A549 (cell line): ENCODE measurements at regions not wholly inside any gene's neighbourhood (a gene's known extent, or its start where the extent isn't known, plus 50 kb on each side); places are given as distances from the start of the nearest gene placed in this dataset.
A peak's percentile ranks its signal among the peaks of the same experiment; 100 is the strongest.

Source experiments
- ATAC-seq, 2 experiments: fragments of 200-7000 bp in 1 of 2; fragments of >200 bp in 1 of 2; cut with Nextera tagmentation in 1 of 2; cut with Tn5 transposase in 1 of 2; 3 replicates each; pipeline versions ENCODE4 v1.8.0 to v1.9.1; 2018 to 2020; ENCODE audit warnings: mild to moderate bottlenecking in 1 of 2, moderate library complexity in 1 of 2
- CTCF ChIA-PET: fragments of 300-600 bp; sonication (Branson Sonifier 250); formaldehyde crosslinking; extraction: SDS; loops from one replicate; lab custom pipeline; 2021; ENCODE audit warnings: antibody characterized with exemption, inconsistent platforms; lab: Yijun Ruan, JAX
- POLR2A ChIA-PET: fragments of 350-600 bp; formaldehyde crosslinking; extraction: SDS; loops from one replicate; lab custom pipeline; 2021; ENCODE audit warnings: antibody characterized with exemption, inconsistent platforms; lab: Yijun Ruan, JAX
- DNase-seq, 2 experiments: peaks; one replicate each; pipeline versions ENCODE4 v3.0.0 to v3.0.0-alpha.2; 2011 to 2016; ENCODE audit warnings: low read depth in 1 of 2, low spot score in 1 of 2
- FAIRE-seq: peaks from 2 replicates; lab custom pipeline; 2011; peaks lifted over from hg19 to GRCh38; lab: Jason Lieb, UNC
- H3K27ac ChIP-seq, 2 experiments: fragments of >200 bp; sonication (Bioruptor Twin); formaldehyde crosslinking; 3 replicates each; pipeline ENCODE4 v1.5.1; 2016 to 2017
- H3K4me1 ChIP-seq: fragments of >200 bp; sonication (Bioruptor Twin); formaldehyde crosslinking; 3 replicates; pipeline ENCODE4 v1.6.1; 2016
- H3K4me2 ChIP-seq: fragments of >200 bp; sonication (Bioruptor Twin); formaldehyde crosslinking; 3 replicates; pipeline ENCODE4 v1.6.1; 2016
- H3K4me3 ChIP-seq: fragments of >200 bp; sonication (Bioruptor Twin); formaldehyde crosslinking; 3 replicates; pipeline ENCODE4 v1.5.1; 2016
- H3K9me3 ChIP-seq: fragments of >200 bp; sonication (Bioruptor Twin); formaldehyde crosslinking; 3 replicates; pipeline ENCODE4 v1.6.1; 2016
- BHLHE40 ChIP-seq: IDR thresholded peaks from 2 replicates; pipeline ENCODE4 v1.6.1; 2012; ENCODE audit warnings: low read depth, low read length, inconsistent platforms
- CBX2 ChIP-seq: fragments of 200-600 bp; sonication (generic); IDR thresholded peaks from 2 replicates; pipeline ENCODE4 v1.6.1; 2016; ENCODE audit warnings: low read depth, mild to moderate bottlenecking, borderline replicate concordance
- CBX8 ChIP-seq: fragments of 200-600 bp; sonication (generic); IDR thresholded peaks from 2 replicates; pipeline ENCODE4 v1.6.1; 2016
- CEBPB ChIP-seq, 2 experiments: fragments of >200 bp in 1 of 2; sonication (Bioruptor Twin) in 1 of 2; formaldehyde crosslinking in 1 of 2; IDR thresholded peaks; 2 replicates each; pipeline ENCODE4 v1.6.1; 2012 to 2016
- CHD4 ChIP-seq: fragments of 200-600 bp; sonication (generic); IDR thresholded peaks from 2 replicates; pipeline ENCODE4 v1.6.1; 2016; ENCODE audit warnings: antibody characterized with exemption, mild to moderate bottlenecking, borderline replicate concordance
- EHMT2 ChIP-seq: fragments of 200-600 bp; sonication (generic); IDR thresholded peaks from 2 replicates; pipeline ENCODE4 v1.6.1; 2016; ENCODE audit warnings: antibody characterized with exemption, low read depth, mild to moderate bottlenecking, moderate library complexity
- EP300 ChIP-seq, 2 experiments: fragments of >200 bp; sonication (Bioruptor Twin); formaldehyde crosslinking; IDR thresholded peaks; 2 replicates in 1 of 2; 3 replicates in 1 of 2; pipeline ENCODE4 v1.6.1; 2016 to 2017
- FOSL2 ChIP-seq, 2 experiments: fragments of 450-650 bp in 1 of 2; fragments of >200 bp in 1 of 2; sonication (Bioruptor Twin) in 1 of 2; formaldehyde crosslinking; IDR thresholded peaks; 2 replicates each; pipeline versions ENCODE4 v1.5.0 to v1.6.1; 2016 to 2020; ENCODE audit warnings: mild to moderate bottlenecking in 1 of 2, moderate library complexity in 1 of 2
- GATA3 ChIP-seq: IDR thresholded peaks from 2 replicates; pipeline ENCODE4 v1.6.1; 2012; ENCODE audit warnings: borderline replicate concordance
- HDAC2 ChIP-seq: fragments of 200-600 bp; sonication (generic); IDR thresholded peaks from 2 replicates; pipeline ENCODE4 v1.6.1; 2016
- HEYL ChIP-seq: fragments of 250-450 bp; sonication (Bioruptor Pico); IDR thresholded peaks from 2 replicates; pipeline ENCODE4 v1.8.0; 2021; ENCODE audit warnings: mild to moderate bottlenecking, moderate library complexity
- HOXA7 ChIP-seq: fragments of 250-450 bp; sonication (Bioruptor Pico); IDR thresholded peaks from 2 replicates; pipeline ENCODE4 v1.5.0; 2020; ENCODE audit warnings: mild to moderate bottlenecking, moderate library complexity
- JUN ChIP-seq, 2 experiments: fragments of >200 bp; sonication (Bioruptor Twin); formaldehyde crosslinking; IDR thresholded peaks; 2 replicates in 1 of 2; 3 replicates in 1 of 2; pipeline ENCODE4 v1.6.1; 2016 to 2017
- KDM1A ChIP-seq: fragments of 200-600 bp; sonication (generic); IDR thresholded peaks from 2 replicates; pipeline ENCODE4 v1.6.1; 2016; ENCODE audit warnings: low read depth, mild to moderate bottlenecking
- NR3C1 ChIP-seq: fragments of >200 bp; sonication (Bioruptor Twin); formaldehyde crosslinking; IDR thresholded peaks from 3 replicates; pipeline ENCODE4 v1.6.1; 2017
- POLR2A ChIP-seq: IDR thresholded peaks from 2 replicates; pipeline ENCODE4 v1.6.1; 2012; ENCODE audit warnings: mild to moderate bottlenecking, low read length
- POLR2AphosphoS2 ChIP-seq: conservative IDR thresholded peaks from 2 replicates; pipeline ENCODE4 v1.6.1; 2012; ENCODE audit warnings: low read length, improper control_type of control experiment, inconsistent platforms
- RFX5 ChIP-seq: fragments of 450-650 bp; IDR thresholded peaks from 2 replicates; pipeline ENCODE4 v1.7.1; 2014; ENCODE audit warnings: antibody characterized with exemption, mild to moderate bottlenecking, moderate library complexity
- RNF2 ChIP-seq: fragments of 200-600 bp; sonication (generic); IDR thresholded peaks from 2 replicates; pipeline ENCODE4 v1.6.1; 2016; ENCODE audit warnings: low read depth, mild to moderate bottlenecking, antibody characterized with exemption, moderate library complexity, borderline replicate concordance
- SREBF2 ChIP-seq: fragments of 450-650 bp; IDR thresholded peaks from 2 replicates; pipeline ENCODE4 v1.6.1; 2014; ENCODE audit warnings: mild to moderate bottlenecking, moderate library complexity
- TFCP2L1 ChIP-seq: fragments of 250-450 bp; sonication (Bioruptor Pico); IDR thresholded peaks from 2 replicates; pipeline ENCODE4 v1.5.0; 2021; ENCODE audit warnings: mild to moderate bottlenecking
- ZFP36 ChIP-seq: fragments of 450-650 bp; IDR thresholded peaks from 2 replicates; pipeline ENCODE4 v1.6.1; 2014; ENCODE audit warnings: borderline replicate concordance; ENCODE audit not compliant: partially characterized antibody
- ZNF302 ChIP-seq: fragments of 250-450 bp; sonication (Bioruptor Pico); IDR thresholded peaks from 2 replicates; pipeline ENCODE4 v1.9.0; 2021; ENCODE audit warnings: inconsistent platforms, mild to moderate bottlenecking, moderate library complexity
- ZSCAN20 ChIP-seq: fragments of 250-450 bp; sonication (Bioruptor Pico); IDR thresholded peaks from 2 replicates; pipeline ENCODE4 v1.8.0; 2022; ENCODE audit warnings: mild to moderate bottlenecking, moderate library complexity
- WGBS: methylation state at CpG from one replicate; pipeline ENCODE4 v1.1.6; 2017; ENCODE audit errors: missing lambda C conversion rate; 5-methylcytosine and 5-hydroxymethylcytosine counted together
- TF ChIP-seq, protein P1 (sequence below): IDR thresholded peaks from 2 replicates; pipeline ENCODE4 v1.6.1; 2012
- TF ChIP-seq, protein P2 (sequence below): IDR thresholded peaks from 2 replicates; pipeline ENCODE4 v1.6.1; 2012
- TF ChIP-seq, protein P3 (sequence below): fragments of 250-450 bp; sonication (Bioruptor Pico); IDR thresholded peaks from 2 replicates; pipeline ENCODE4 v1.5.0; 2021; ENCODE audit warnings: mild to moderate bottlenecking, moderate library complexity, borderline replicate concordance
- TF ChIP-seq, protein P4 (sequence below): fragments of 450-650 bp; IDR thresholded peaks from 2 replicates; pipeline ENCODE4 v1.6.1; 2014; ENCODE audit warnings: antibody characterized with exemption
- TF ChIP-seq, protein P5 (sequence below): fragments of >200 bp; sonication (Bioruptor Twin); formaldehyde crosslinking; IDR thresholded peaks from 2 replicates; pipeline ENCODE4 v1.6.1; 2016

DNA sequence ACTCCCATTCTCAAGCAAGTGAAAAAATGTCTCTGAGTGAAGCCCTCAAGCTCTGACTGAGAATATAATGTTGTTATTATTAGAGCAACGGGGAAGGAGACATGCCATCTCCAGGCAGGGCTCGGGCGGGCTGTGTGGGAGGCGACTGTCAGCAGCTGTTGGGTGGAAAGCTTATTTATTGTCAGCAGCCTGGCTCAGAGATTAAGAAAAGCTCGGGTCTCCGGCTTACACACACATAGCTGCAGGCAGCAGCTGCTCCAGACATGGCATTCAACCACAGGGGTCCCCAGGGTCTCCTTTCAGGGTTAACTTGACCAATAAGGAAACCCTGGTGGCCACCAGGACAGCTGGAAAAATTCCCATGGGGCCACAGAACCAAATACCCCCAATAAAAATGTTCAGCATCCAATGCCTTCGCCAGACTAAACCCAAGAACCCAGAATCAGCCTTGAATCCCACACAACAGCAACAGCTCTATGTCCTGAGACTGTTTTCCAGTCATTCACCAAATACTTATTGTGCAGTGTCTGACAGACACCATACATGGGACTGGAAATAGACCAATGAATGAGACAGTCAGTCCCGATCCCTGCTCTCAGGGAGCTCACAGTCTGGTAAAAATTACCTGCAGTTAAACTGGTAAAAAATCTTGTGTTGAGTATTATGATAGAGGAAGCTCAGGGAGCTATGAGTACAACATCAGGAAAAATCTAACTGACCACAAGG lies 70.5 kb upstream of the RTN4 start (continued):
- no peak for TF ChIP-seq GATA3
- TF ChIP-seq ZFP36 = no peak
- TF ChIP-seq CHD4 = no peak
- TF ChIP-seq ZSCAN20 (CRISPR knock-in tag) = no peak

DNA sequence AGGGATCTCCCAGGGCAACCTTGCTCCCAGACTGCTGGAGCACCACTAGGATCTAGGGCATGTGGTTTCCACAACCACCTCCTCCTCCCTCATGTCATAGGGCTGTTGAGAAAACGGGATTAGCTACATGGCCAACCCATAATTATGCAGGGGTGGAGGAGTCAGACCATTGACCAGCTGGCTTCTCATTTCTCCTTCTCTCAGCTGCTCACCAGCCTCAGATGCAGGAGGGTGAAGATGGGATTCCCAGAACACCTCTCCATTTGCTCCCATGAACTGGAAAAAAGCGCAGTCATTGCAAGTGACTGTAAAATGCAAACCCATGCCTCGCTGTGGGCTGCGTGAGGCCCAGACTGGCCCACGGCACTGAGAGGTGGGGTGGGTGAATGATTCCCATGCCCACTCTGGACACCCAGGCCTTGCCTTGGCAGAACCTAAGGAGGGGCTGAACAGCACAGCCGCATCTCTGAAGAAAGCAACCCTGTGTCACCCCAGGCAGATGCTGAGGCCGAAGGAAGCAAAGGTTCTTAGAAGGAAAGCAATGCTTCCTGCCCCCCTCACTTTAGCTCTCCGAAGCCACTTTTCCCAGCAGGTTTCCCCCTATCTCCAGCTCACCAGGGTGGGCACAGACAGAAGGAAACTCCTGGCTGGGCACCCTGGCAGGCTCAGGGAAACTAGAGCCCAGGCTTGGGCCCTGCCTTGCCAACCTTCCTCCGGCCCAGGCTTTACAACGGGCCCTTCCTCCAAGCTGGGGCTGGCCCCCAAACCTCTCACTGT lies 69.6 kb upstream of the RTN4 start:
- FAIRE-seq = no peak
- no peak for DNase-seq
- Histone ChIP-seq H3K27ac (peak overlapping the region in 1 of 2 experiments; percentile 14; a peak in 1 of 6 replicates), H3K4me2 (no peak overlapping the region), H3K9me3 (peaks cover 3% of the 10 kb centered on the region; the same call in 1 of the 3 replicates), H3K4me3 (no peak overlapping the region), H3K4me1 (peaks cover 25% of the 10 kb centered on the region)
- POLR2A ChIA-PET = no interaction called here
- ATAC-seq = no peak
- CTCF ChIA-PET = interaction anchor here (1.3 to 3.2 kb wide), 6 partner anchors 11 to 70 kb away, joined by 3 to 14 read pairs (median 6); partner anchors contain the start of gene RTN4
- 89% methylated on average over 10 of the region's 10 CpGs for WGBS
- TF ChIP-seq RFX5 (no peak), SREBF2 (no peak), POLR2AphosphoS2 (no peak), HDAC2 (no peak), POLR2A (no peak), NR3C1 (no peak), JUN (IDR thresholded peaks at IDR 0.05) (no peak), BHLHE40 (no peak), HOXA7 (CRISPR knock-in tag) (no peak), ZNF302 (CRISPR knock-in tag) (no peak), CBX2 (no peak), EHMT2 (no peak), CBX8 (no peak), CEBPB (IDR thresholded peaks at IDR 0.05) (no peak), FOSL2 (IDR thresholded peaks at IDR 0.05) (no peak), FOSL2 (CRISPR knock-in tag; IDR thresholded peaks at IDR 0.05) (no peak)
- TF ChIP-seq, protein P1, sequence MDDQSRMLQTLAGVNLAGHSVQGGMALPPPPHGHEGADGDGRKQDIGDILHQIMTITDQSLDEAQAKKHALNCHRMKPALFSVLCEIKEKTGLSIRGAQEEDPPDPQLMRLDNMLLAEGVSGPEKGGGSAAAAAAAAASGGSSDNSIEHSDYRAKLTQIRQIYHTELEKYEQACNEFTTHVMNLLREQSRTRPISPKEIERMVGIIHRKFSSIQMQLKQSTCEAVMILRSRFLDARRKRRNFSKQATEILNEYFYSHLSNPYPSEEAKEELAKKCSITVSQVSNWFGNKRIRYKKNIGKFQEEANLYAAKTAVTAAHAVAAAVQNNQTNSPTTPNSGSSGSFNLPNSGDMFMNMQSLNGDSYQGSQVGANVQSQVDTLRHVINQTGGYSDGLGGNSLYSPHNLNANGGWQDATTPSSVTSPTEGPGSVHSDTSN = no peak

DNA sequence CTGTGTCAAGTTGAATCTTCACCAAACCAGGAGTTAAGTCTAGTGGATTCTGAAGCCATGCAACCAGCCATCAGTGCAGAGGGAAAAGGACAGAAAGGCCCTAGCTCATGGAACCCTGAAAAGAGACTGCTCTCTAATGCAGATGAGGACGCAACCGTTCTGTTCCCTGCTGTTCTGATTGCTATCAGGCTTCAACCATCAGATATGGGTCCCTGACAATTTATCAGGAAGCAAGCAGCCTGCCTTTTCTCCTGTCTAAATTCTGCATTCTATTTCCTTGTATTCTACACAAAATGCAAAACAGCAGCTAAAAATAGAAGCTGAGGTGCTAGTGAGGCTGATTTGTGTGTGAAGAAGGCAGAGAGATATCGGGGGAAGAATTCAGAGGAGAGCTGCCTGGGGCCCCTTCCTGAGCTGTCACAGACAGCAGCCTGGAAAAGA lies 68.4 kb upstream of the RTN4 start:
- H3K4me1 ChIP-seq = peaks cover 37% of the 10 kb centered on the region
- WGBS = 78% methylated on average over 3 of the region's 3 CpGs
- ChIA-PET POLR2A (interaction anchor here (0.6 kb wide), 1 partner anchor 105 kb away, joined by 4 read pairs; no protein-coding TSS in a partner anchor), CTCF (interaction anchor here (1.3 to 14.1 kb wide), 6 partner anchors 10 to 70 kb away, joined by 3 to 148 read pairs (median 8); partner anchors contain the start of gene RTN4)
- no peak for DNase-seq
- H3K27ac ChIP-seq = peak overlapping the region in 1 of 2 experiments; percentile 3; a peak in 1 of 6 replicates
- no peak for FAIRE-seq
- no peaks in the 10 kb centered on the region for H3K9me3 ChIP-seq
- H3K4me3 ChIP-seq = no peak overlapping the region
- H3K4me2 ChIP-seq = no peak overlapping the region
- ATAC-seq = no peak
- TF ChIP-seq, protein P2, sequence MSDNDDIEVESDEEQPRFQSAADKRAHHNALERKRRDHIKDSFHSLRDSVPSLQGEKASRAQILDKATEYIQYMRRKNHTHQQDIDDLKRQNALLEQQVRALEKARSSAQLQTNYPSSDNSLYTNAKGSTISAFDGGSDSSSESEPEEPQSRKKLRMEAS = no peak
- TF ChIP-seq, protein P3, sequence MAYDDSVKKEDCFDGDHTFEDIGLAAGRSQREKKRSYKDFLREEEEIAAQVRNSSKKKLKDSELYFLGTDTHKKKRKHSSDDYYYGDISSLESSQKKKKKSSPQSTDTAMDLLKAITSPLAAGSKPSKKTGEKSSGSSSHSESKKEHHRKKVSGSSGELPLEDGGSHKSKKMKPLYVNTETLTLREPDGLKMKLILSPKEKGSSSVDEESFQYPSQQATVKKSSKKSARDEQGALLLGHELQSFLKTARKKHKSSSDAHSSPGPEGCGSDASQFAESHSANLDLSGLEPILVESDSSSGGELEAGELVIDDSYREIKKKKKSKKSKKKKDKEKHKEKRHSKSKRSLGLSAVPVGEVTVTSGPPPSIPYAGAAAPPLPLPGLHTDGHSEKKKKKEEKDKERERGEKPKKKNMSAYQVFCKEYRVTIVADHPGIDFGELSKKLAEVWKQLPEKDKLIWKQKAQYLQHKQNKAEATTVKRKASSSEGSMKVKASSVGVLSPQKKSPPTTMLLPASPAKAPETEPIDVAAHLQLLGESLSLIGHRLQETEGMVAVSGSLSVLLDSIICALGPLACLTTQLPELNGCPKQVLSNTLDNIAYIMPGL (CRISPR knock-in tag) = no peak
- TF ChIP-seq EP300 (IDR thresholded peaks at IDR 0.05) (no peak), ZNF302 (CRISPR knock-in tag) (no peak), HEYL (CRISPR knock-in tag) (no peak), CHD4 (no peak), HDAC2 (no peak), TFCP2L1 (no peak), POLR2A (no peak), GATA3 (no peak), RNF2 (no peak), KDM1A (no peak), ZFP36 (no peak), CEBPB (IDR thresholded peaks at IDR 0.05) (no peak), BHLHE40 (no peak)
- TF ChIP-seq, protein P4, sequence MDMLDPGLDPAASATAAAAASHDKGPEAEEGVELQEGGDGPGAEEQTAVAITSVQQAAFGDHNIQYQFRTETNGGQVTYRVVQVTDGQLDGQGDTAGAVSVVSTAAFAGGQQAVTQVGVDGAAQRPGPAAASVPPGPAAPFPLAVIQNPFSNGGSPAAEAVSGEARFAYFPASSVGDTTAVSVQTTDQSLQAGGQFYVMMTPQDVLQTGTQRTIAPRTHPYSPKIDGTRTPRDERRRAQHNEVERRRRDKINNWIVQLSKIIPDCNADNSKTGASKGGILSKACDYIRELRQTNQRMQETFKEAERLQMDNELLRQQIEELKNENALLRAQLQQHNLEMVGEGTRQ = no peak
- TF ChIP-seq, protein P5, sequence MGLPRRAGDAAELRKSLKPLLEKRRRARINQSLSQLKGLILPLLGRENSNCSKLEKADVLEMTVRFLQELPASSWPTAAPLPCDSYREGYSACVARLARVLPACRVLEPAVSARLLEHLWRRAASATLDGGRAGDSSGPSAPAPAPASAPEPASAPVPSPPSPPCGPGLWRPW = no peak
- TF ChIP-seq, protein P1 = no peak
